ENCODE measurements at regions not wholly inside any gene's neighbourhood (a gene's known extent, or its start where the extent isn't known, plus 50 kb on each side); places are given as distances from the start of the nearest gene placed in this dataset.

- no peak for TF ChIP-seq POLR2A (IDR thresholded peaks at IDR 0.05; ENCODE audit: low read depth, low read length)
- TF ChIP-seq POLR2AphosphoS5 (IDR thresholded peaks at IDR 0.05; ENCODE audit: low read depth, low read length): no peak
- TF ChIP-seq TAF1 (IDR thresholded peaks at IDR 0.05; ENCODE audit: low read depth, low read length): no peak
Observed at GRCh38 chr1:24990136-24990535, 60.1 kb upstream of the RUNX3 start.
